ENCODE measurements at regions not wholly inside any gene's neighbourhood (a gene's known extent, or its start where the extent isn't known, plus 50 kb on each side); places are given as distances from the start of the nearest gene placed in this dataset.

- TF ChIP-seq CTCF (conservative IDR thresholded peaks at IDR 0.05; ENCODE audit: low read depth, low read length): no peak
- H3K4me3 ChIP-seq (ENCODE audit: low read depth, low read length): no peak overlapping the region
- no peak for DNase-seq (ENCODE audit: low read depth)
Observed at GRCh38 chr17:5819921-5820685, 235.8 kb upstream of the NLRP1 start.

- TF ChIP-seq CTCF (conservative IDR thresholded peaks at IDR 0.05; ENCODE audit: low read depth, low read length): no peak
- no peak for DNase-seq (ENCODE audit: low read depth)
- no peak overlapping the region for H3K4me3 ChIP-seq (ENCODE audit: low read depth, low read length)
Observed at GRCh38 chr17:5820721-5821456, 236.6 kb upstream of the NLRP1 start.

GRCh38 chr17:5821803-5822202, 237.5 kb upstream of the NLRP1 start:
- no peak for DNase-seq (ENCODE audit: low read depth)
- no peak for TF ChIP-seq CTCF (conservative IDR thresholded peaks at IDR 0.05; ENCODE audit: low read depth, low read length)
- no peak overlapping the region for H3K4me3 ChIP-seq (ENCODE audit: low read depth, low read length)

GRCh38 chr17:5822281-5823060, 238.2 kb upstream of the NLRP1 start:
- no peak overlapping the region for H3K4me3 ChIP-seq (ENCODE audit: low read depth, low read length)
- TF ChIP-seq CTCF (conservative IDR thresholded peaks at IDR 0.05; ENCODE audit: low read depth, low read length): no peak
- DNase-seq (ENCODE audit: low read depth): no peak

GRCh38 chr17:5823219-5823618, 238.9 kb upstream of the NLRP1 start:
- no peak for DNase-seq (ENCODE audit: low read depth)
- TF ChIP-seq CTCF (conservative IDR thresholded peaks at IDR 0.05; ENCODE audit: low read depth, low read length): no peak
- H3K4me3 ChIP-seq (ENCODE audit: low read depth, low read length): no peak overlapping the region

GRCh38 chr17:5825717-5826330, 241.5 kb upstream of the NLRP1 start:
- DNase-seq (ENCODE audit: low read depth): peak; percentile 86
- TF ChIP-seq CTCF (conservative IDR thresholded peaks at IDR 0.05; ENCODE audit: low read depth, low read length): no peak
- no peak overlapping the region for H3K4me3 ChIP-seq (ENCODE audit: low read depth, low read length)

Measured in choroid plexus epithelial cell (primary cell).